ENCODE measurements at regions not wholly inside any gene's neighbourhood (a gene's known extent, or its start where the extent isn't known, plus 50 kb on each side); places are given as distances from the start of the nearest gene placed in this dataset.
"Not testable (repeated sequence)": the region's sequence is repeated elsewhere in the genome, so short reads cannot be mapped to it uniquely, and the experiment has no call there.

DNA sequence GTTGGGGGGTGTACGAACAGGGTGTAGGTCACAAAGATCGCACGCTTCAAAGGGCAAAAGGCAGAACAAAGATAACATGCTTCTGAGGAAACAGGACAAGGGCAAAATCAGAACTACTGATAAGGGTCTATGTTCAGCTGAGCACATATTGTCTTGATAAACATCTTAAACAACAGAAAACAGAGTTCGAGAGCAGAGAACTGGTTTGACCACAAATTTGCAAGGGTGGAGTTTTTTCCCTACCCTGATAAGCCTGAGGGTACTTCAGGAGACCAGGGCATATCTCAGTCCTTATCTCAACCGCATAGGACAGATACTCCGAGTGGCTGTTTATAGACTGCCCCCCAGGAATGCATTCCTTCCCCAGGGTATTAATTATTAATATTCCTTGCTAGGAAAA, 139.1 kb upstream of the CNTNAP4 start:
- TF ChIP-seq, protein P1, sequence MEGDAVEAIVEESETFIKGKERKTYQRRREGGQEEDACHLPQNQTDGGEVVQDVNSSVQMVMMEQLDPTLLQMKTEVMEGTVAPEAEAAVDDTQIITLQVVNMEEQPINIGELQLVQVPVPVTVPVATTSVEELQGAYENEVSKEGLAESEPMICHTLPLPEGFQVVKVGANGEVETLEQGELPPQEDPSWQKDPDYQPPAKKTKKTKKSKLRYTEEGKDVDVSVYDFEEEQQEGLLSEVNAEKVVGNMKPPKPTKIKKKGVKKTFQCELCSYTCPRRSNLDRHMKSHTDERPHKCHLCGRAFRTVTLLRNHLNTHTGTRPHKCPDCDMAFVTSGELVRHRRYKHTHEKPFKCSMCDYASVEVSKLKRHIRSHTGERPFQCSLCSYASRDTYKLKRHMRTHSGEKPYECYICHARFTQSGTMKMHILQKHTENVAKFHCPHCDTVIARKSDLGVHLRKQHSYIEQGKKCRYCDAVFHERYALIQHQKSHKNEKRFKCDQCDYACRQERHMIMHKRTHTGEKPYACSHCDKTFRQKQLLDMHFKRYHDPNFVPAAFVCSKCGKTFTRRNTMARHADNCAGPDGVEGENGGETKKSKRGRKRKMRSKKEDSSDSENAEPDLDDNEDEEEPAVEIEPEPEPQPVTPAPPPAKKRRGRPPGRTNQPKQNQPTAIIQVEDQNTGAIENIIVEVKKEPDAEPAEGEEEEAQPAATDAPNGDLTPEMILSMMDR (IDR thresholded peaks at IDR 0.05; ENCODE audit: insufficient read depth, low read depth, low read length), result not testable (repeated sequence)
- TF ChIP-seq EZH2 (IDR thresholded peaks at IDR 0.05; ENCODE audit: insufficient read depth, low read length), result not testable (repeated sequence)

All from astrocyte (in vitro differentiated cells and primary cell).